HK-2 (cell line): ENCODE measurements at regions not wholly inside any gene's neighbourhood (a gene's known extent, or its start where the extent isn't known, plus 50 kb on each side); places are given as distances from the start of the nearest gene placed in this dataset.

Source experiments
- DNase-seq: peaks from one replicate; pipeline ENCODE4 v3.0.0-alpha.2; 2018; ENCODE audit not compliant: unreplicated experiment

- DNase-seq: no peak
Observed at GRCh38 chr13:84080748-84081530, 198.7 kb upstream of the SLITRK1 start.

GRCh38 chr13:84077271-84077670, 195.0 kb upstream of the SLITRK1 start:
- no peak for DNase-seq

GRCh38 chr13:84076280-84076679, 194.0 kb upstream of the SLITRK1 start:
- no peak for DNase-seq

GRCh38 chr13:84050536-84050935, 168.3 kb upstream of the SLITRK1 start:
- no peak for DNase-seq

GRCh38 chr13:84049443-84050219, 167.4 kb upstream of the SLITRK1 start:
- DNase-seq: no peak

GRCh38 chr13:84044805-84045204, 162.5 kb upstream of the SLITRK1 start:
- no peak for DNase-seq

GRCh38 chr13:84038001-84038400, 155.7 kb upstream of the SLITRK1 start:
- DNase-seq: no peak

- DNase-seq: no peak
Observed at GRCh38 chr13:84032116-84032515, 149.8 kb upstream of the SLITRK1 start.

- no peak for DNase-seq
Observed at GRCh38 chr13:84031120-84031519, 148.8 kb upstream of the SLITRK1 start.

- DNase-seq: no peak
Observed at GRCh38 chr13:84029396-84029795, 147.1 kb upstream of the SLITRK1 start.

- no peak for DNase-seq
Observed at GRCh38 chr13:84025824-84026223, 143.6 kb upstream of the SLITRK1 start.

GRCh38 chr13:83996415-83996814, 114.1 kb upstream of the SLITRK1 start:
- DNase-seq: no peak

- no peak for DNase-seq
Observed at GRCh38 chr13:83995930-83996329, 113.7 kb upstream of the SLITRK1 start.

- DNase-seq: no peak
Observed at GRCh38 chr13:83992566-83993358, 110.5 kb upstream of the SLITRK1 start.

GRCh38 chr13:83987394-83987793, 105.1 kb upstream of the SLITRK1 start:
- no peak for DNase-seq

GRCh38 chr13:83984793-83985192, 102.5 kb upstream of the SLITRK1 start:
- DNase-seq: no peak

- no peak for DNase-seq
Observed at GRCh38 chr13:83980331-83980730, 98.1 kb upstream of the SLITRK1 start.

- DNase-seq: no peak
Observed at GRCh38 chr13:83975655-83976165, 93.4 kb upstream of the SLITRK1 start.

GRCh38 chr13:83958531-83958930, 76.3 kb upstream of the SLITRK1 start:
- no peak for DNase-seq

GRCh38 chr13:83955011-83955410, 72.7 kb upstream of the SLITRK1 start:
- no peak for DNase-seq

GRCh38 chr13:83953916-83954315, 71.6 kb upstream of the SLITRK1 start:
- no peak for DNase-seq

GRCh38 chr13:83950293-83950692, 68.0 kb upstream of the SLITRK1 start:
- no peak for DNase-seq
